ENCODE measurements at regions not wholly inside any gene's neighbourhood (a gene's known extent, or its start where the extent isn't known, plus 50 kb on each side); places are given as distances from the start of the nearest gene placed in this dataset.
A peak's percentile ranks its signal among the peaks of the same experiment; 100 is the strongest.

DNA sequence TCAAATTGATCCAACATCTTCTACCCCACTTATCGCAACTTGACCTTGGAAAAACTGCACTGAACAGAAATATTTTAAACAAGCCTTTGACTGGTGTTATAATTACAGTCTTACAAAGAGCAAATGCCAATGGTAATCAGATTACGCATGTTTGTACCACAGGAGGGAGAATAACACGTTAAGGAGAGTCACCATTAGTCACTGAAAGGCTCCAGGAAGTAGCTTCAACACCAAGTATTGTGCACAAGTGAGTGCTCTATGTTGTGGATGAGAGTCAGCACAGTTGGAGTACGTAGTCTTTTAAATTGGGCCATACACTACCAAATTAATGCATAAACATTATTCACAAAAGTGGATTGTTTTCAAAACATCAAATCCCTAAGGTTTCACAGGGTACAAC lies 1081.5 kb upstream of the TENM3 start:
- peak; percentile 55 for DNase-seq (ENCODE audit: low read depth)

- no peak for DNase-seq (ENCODE audit: low read depth)
These were observed 1080.9 kb upstream of the TENM3 start for GRCh38 chr4:181162266-181162665.

- no peak for DNase-seq (ENCODE audit: low read depth)
These were observed 1080.5 kb upstream of the TENM3 start for GRCh38 chr4:181162676-181163075.

DNA sequence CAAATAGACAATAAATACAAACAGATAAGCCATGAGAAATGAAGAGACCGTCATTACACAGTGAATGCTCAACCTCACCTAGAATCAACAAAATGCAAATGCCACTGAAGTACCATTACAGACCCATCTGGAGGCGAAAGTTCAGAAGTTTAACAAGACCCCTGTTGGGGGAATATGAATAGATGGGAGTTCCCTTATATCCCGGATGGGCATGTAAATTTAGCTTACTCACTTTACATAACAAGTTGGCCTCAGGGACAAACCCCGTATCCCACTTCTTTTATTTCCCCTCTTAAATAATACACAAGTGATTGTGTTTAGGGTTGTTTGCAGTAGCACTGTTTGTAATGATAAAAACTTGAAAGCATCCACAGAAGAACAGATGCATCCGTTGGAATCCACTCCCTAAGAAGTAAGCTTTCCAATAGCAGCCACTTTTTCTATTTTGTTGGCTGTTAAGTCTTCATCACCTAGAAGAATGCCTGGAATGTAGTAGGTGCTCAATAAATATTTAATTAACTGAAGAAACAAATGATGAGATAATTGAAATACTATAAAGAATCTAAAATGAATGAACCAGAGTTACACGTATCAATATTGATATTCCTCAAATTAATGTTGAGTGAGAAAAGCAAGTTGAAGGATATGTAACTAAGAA lies 1076.3 kb upstream of the TENM3 start:
- DNase-seq (ENCODE audit: low read depth), result no peak

DNA sequence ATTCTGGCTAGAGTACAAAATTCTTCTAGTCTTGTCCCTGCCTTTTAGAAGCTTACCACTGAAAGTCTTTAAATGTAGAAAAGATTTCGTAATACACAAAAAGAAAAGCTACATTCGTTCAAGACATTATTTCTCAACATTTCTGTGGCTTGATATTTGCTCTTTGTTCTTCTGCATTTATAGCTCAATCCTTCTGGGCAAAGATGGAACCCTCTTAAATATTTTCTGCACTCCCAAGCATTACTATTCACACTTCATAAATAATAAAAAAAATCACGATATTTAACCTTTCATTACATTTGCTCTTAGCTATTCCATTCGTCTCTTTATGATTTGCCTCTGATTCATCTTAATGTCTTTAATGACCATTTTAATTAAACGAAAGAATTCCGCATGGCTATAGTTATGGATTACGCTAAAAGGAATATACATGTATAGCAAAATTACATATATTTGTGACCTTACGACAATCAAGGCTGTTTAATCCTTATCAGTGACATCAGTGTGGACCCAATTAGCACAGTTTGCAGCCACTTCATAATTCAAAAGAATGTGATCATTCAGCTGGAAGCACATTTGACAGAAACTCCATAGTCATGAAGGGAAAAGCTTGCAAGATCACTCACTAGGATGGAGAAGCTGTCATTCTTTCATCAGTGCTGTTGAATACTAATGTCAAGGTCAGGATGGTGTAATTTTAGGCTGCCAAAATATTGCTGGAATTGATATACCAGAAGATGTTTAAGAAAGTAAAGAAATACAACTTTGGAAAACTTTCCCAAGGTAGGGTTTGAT lies 1075.0 kb upstream of the TENM3 start:
- no peak for DNase-seq (ENCODE audit: low read depth)

DNA sequence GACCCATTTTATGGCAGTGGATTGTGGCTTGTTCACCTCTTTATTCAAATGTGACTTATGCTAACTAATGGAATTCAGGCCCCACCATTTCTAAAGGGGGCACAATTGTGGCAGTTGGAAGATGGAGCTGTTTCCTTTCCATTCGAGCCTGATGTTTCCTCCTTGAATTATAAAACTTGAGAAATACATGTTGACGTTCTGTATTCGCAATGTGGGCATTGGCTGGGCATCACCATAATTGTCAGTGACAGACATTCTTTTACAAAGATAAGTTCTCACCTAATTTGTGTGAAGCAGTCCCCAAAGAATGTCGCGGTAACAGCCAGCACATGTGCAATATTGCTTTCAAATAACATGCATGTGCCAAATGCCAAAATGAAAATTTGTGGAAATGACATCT lies 1070.2 kb upstream of the TENM3 start:
- no peak for DNase-seq (ENCODE audit: low read depth)

DNA sequence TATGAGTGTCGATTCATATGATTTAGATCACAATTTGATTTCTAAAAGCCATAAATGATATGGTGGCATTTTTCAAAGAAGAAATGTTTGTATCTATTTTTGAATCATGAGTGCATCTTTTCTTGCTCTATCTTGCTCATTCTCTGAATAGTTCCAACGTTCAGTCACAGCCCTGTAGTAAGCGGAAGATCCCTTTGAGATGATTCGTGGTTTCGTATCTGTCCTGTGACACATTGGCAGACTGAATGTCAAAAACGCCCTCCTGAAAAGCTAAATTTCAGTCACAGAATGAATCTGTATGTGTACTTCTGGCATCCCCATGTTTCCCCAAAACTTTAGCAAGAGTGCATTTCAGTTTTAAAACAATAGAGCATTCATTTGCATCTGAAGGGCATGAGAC lies 1066.9 kb upstream of the TENM3 start:
- peak; percentile 8 for DNase-seq (ENCODE audit: low read depth)

GRCh38 chr4:181181331-181181730 lies 1061.9 kb upstream of the TENM3 start:
- peak; percentile 19 for DNase-seq (ENCODE audit: low read depth)

DNA sequence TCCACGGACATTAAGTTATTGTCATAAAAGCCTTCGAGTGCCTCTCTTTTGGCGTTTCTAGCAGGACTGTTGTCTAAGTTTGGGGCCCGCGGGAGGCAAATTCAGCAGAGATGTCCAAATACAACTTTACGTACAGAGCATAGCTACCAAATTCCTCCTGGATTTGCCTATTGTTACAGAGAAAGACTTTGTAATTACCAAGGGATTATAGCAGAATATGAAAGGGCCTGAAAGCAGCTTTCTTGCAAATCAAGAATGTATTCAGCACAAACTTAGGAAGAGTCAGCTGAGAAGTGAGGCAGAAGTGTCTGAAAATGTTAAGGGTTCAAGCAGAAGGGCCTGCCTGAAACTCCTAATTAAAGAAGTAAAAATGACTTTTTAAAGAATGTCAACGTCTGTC lies 1053.5 kb upstream of the TENM3 start:
- DNase-seq (ENCODE audit: low read depth), result no peak

GRCh38 chr4:181193131-181193930 lies 1049.9 kb upstream of the TENM3 start:
- no peak for DNase-seq (ENCODE audit: low read depth)

DNA sequence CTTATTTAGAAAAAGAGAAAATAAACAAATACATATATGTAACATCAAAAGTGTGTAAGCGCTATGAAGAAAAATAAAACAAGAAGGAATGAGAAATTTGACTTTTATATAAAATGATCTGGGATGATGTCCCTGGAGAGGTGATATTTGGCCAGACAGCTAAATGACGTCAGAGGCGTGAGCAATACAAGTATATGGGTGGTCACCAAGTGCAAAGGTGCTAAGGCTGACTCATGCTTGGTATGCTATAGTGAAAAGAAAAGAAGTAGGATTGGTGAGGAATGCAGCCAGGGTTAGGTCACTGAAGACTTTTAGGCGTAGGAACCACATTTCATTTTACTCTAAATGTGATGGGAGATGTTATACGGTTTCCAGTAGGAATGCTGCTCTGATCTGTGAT lies 1049.1 kb upstream of the TENM3 start:
- peak; percentile 2 for DNase-seq (ENCODE audit: low read depth)

- no peak for DNase-seq (ENCODE audit: low read depth)
These were observed 1043.1 kb upstream of the TENM3 start for GRCh38 chr4:181200076-181200475.

DNA sequence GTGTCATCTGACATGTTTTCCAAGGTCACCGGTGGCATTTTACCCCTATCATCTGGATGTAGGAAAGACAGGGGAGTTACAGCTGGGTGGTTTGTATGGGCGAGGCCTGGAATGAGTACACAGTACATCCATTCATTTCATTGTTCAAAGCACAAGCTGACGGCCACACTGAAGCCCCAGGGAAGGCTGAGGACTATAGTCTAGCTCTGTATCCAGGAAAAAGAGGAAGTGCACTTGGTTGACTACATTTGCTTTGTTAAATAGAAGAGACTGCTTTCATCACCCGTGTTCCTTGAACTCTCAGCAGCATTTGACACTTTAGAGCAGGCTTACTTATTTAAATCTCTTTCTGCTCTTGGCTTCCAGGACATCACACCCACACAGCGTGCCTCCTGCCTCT lies 1041.0 kb upstream of the TENM3 start:
- DNase-seq (ENCODE audit: low read depth), result no peak

DNA sequence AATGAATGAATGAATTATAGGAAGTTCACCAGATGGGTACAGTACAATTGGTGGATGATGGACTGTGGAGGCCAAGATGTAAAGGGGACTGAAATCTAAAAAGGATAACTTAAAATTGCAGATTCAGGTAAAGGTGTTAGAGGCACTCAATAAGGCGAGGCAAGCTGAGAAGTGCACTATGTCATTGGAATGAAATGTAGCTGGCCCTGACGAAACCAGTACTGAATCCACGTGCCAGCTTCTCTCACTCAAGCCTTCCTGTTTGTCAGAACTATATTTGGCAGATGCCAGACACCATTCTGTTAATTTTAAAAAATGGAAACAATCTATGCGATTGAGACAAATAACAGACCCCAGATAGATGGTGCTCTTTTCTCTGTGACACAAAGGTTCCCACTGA lies 1039.1 kb upstream of the TENM3 start:
- DNase-seq (ENCODE audit: low read depth), result no peak

DNA sequence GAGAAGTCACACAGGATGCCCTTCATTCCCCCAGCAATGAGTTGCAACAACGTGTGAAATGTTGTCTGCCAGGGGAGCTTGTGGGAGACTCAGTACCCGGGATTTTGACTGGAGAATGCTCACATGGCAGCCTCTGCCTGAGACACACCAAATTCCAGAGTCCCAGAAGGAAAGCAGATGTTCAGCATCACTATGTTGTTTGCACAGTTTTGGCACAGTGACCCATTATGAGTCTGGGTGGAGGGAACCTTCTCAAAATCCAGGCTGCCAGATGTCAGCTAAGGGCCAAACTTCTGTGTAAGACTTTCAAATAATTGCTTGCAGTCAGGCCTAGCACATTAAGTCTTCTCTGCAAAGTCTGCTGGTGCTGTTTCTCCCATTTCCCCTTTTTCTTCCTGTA lies 1029.7 kb upstream of the TENM3 start:
- DNase-seq (ENCODE audit: low read depth), result no peak

GRCh38 chr4:181216501-181216900 lies 1026.7 kb upstream of the TENM3 start:
- DNase-seq (ENCODE audit: low read depth), result no peak

DNA sequence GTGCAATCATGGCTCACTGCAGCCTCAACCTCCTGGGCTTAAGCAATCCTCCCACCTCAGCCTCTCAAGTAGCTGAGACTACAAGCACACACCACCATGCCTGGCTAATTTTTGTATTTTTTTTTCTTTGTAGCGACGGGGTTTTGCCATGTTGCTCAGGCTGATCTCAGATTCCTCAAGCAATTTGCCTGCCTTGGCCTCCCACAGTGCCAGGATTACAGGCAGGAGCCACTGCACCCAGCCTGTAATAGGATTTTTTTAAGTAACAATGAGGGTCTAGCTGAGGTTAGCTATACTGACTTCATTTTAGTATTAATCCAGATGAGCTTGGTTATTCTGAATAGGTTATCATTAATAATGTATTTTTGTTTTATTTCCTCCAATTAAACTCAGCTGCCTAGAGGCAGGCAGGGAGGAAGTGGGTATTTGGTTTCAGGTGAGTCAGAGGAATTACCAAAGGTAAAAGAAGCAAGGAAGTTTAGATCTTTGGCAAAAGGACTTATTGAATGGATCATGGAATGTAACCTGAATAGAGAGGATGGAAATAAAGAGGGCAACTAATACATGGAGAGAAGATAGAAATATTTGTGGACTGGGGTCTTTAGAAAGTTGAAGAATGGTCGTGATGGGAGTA lies 1023.3 kb upstream of the TENM3 start:
- no peak for DNase-seq (ENCODE audit: low read depth)

DNA sequence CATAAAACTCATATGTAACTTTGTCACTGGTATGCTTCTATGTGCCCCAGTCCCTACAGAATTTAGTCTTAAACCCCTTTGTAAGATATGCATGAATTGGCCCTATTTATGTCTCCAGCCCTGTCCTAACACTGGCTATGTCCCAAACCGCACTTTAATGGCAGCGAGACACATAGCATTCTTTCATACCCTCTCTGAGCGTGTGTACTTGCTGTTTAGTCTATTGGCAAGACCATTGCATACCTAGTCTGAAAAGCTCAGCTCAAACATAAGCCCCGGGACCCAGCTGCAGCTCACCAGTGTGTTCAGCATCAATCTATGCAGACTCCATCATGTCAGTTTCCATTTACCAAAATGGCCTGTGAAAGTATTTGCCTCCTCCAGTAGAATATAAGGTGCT lies 1018.4 kb upstream of the TENM3 start:
- peak; percentile 9 for DNase-seq (ENCODE audit: low read depth)

GRCh38 chr4:181225616-181226261 lies 1017.5 kb upstream of the TENM3 start:
- no peak for DNase-seq (ENCODE audit: low read depth)

DNA sequence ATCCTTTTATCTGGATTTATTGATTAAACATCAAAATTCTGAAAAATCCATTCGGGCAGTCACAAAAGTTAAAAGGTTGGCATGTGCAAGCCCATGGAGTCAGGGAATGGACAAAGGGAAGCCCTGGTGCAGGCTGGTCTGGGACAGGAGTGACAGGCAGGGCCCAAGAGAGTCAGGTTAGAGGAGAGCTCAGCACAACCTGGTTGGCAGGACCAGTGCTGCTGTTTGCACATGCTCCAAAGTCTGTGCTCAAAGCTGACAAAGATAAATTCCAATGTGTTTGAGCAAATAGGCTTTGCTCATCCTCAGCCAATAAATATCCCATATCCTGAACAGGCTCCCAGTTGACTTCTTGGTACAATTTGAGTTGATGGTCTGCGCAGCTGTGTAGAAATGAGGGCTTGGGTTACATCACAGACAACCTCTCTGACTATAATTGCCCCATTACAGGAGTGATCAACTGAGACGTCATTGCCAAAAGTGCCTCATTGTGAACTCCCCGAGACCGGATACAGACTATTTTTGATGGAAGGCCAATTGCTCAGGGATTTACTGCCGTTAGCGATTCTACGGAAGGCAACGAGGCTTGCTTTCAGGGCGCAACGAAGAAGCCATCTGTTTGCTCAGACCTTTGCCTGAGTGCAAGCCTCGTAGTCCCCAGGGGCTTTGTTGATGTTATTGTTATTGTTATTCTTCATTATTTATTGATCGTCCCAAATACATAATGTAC lies 1008.1 kb upstream of the TENM3 start:
- DNase-seq (ENCODE audit: low read depth), result no peak

DNA sequence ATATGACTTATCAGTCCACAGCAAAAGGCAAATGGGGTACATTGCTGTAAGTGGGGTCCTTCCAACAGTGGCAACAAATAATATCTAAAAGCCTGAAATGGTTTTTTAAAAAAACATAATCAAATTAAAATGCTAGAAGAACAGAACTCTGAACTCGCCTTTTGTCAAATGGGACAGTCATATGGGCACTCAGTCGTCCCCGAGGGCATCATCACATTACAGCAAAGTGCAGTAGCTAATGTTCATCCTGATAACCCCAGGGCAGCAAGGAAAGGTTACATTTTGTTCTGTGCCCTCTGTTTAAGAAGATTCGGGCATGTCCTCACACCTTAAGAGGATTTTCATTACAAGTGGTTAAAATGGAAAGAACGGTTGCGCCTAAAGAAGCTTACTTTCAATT lies 997.9 kb upstream of the TENM3 start:
- no peak for DNase-seq (ENCODE audit: low read depth)
